Iris pigment epithelial cell (primary cell): ENCODE measurements at regions not wholly inside any gene's neighbourhood (a gene's known extent, or its start where the extent isn't known, plus 50 kb on each side); places are given as distances from the start of the nearest gene placed in this dataset.
"Not testable (repeated sequence)": the region's sequence is repeated elsewhere in the genome, so short reads cannot be mapped to it uniquely, and the experiment has no call there.

Source experiments
- DNase-seq: peaks from one replicate; pipeline ENCODE4 v3.0.0-alpha.2; 2011; ENCODE audit warnings: low read depth

GRCh38 chr16:86932130-86932982 is 354.0 kb downstream of the FOXL1 start:
- DNase-seq = no peak

- DNase-seq = peak; percentile 32
Measured at GRCh38 chr16:86934581-86935375, 356.4 kb downstream of the FOXL1 start.

GRCh38 chr16:86939609-86940008 is 361.3 kb downstream of the FOXL1 start:
- DNase-seq = no peak

GRCh38 chr16:86941731-86942130 is 363.4 kb downstream of the FOXL1 start:
- DNase-seq = no peak

- DNase-seq = peak; percentile 59
Measured at GRCh38 chr16:86942151-86943051, 364.1 kb downstream of the FOXL1 start.

GRCh38 chr16:86945166-86945900 is 367.0 kb downstream of the FOXL1 start:
- no peak for DNase-seq

- peak; percentile 26 for DNase-seq
Measured at GRCh38 chr16:86946396-86946795, 368.0 kb downstream of the FOXL1 start.

GRCh38 chr16:86946981-86947380 is 368.6 kb downstream of the FOXL1 start:
- no peak for DNase-seq

GRCh38 chr16:86948046-86948445 is 369.1 kb downstream of the C16orf95 start:
- DNase-seq = no peak

GRCh38 chr16:86949116-86949515 is 368.1 kb downstream of the C16orf95 start:
- DNase-seq = no peak

- DNase-seq = no peak
Measured at GRCh38 chr16:86949630-86950029, 367.6 kb downstream of the C16orf95 start.

GRCh38 chr16:86951041-86951822 is 366.0 kb downstream of the C16orf95 start:
- no peak for DNase-seq

- peak; percentile 97 for DNase-seq
Measured at GRCh38 chr16:86951831-86952598, 365.2 kb downstream of the C16orf95 start.

GRCh38 chr16:86952769-86953168 is 364.4 kb downstream of the C16orf95 start:
- peak; percentile 53 for DNase-seq

- no peak for DNase-seq
Measured at GRCh38 chr16:86953631-86954391, 363.4 kb downstream of the C16orf95 start.

GRCh38 chr16:86955136-86955855 is 361.9 kb downstream of the C16orf95 start:
- no peak for DNase-seq

- no peak for DNase-seq
Measured at GRCh38 chr16:86956437-86956836, 360.8 kb downstream of the C16orf95 start.

GRCh38 chr16:86957662-86958198 is 359.5 kb downstream of the C16orf95 start:
- DNase-seq = not testable (repeated sequence)
